GM21423 (cell line): ENCODE measurements at regions not wholly inside any gene's neighbourhood (a gene's known extent, or its start where the extent isn't known, plus 50 kb on each side); places are given as distances from the start of the nearest gene placed in this dataset.

Experiments
- ATAC-seq: cut with Tn5 transposase; IDR thresholded peaks from one replicate; pipeline ENCODE4 v1.9.1; 2021; ENCODE audit warnings: mild to moderate bottlenecking, moderate library complexity; ENCODE audit not compliant: unreplicated experiment

- ATAC-seq = no peak
These were observed 122.6 kb upstream of the ARRDC4 start for GRCh38 chr15:97837896-97838295.

DNA sequence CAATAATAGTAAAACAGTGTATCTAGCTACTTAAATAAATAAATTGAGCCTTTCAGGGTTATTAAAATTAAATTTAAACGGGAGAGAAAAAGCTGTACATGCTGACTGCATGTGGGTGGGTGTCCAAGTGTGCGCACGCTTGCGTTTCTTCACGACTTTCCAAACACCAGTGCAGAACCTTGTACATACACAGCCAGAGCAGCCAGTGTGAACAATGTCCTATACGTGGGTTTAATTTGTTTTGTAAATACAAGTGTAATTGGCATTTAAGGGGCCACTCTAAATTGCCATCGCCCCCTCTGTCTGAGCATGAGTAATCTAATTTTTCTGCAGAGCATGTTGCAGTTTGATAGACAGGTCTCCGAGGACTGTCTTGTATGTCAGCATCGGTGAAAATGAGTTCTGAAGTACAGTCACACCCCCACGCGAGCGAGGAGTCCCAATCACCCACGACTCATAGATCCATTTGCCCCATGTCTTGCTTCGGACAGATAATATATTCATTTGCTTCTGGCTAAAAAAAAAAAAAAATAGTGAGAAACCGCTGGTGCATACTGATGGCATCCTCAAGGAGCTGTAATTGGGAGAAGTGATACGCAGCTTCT lies 121.8 kb upstream of the ARRDC4 start:
- ATAC-seq = no peak

GRCh38 chr15:97840501-97840900 lies 120.0 kb upstream of the ARRDC4 start:
- ATAC-seq = no peak

GRCh38 chr15:97841558-97841957 lies 118.9 kb upstream of the ARRDC4 start:
- ATAC-seq = no peak

GRCh38 chr15:97849183-97849582 lies 111.3 kb upstream of the ARRDC4 start:
- ATAC-seq = no peak

GRCh38 chr15:97858296-97858695 lies 102.2 kb upstream of the ARRDC4 start:
- no peak for ATAC-seq

- ATAC-seq = no peak
These were observed 98.8 kb upstream of the ARRDC4 start for GRCh38 chr15:97861529-97862260.

- no peak for ATAC-seq
These were observed 93.5 kb upstream of the ARRDC4 start for GRCh38 chr15:97866959-97867358.

DNA sequence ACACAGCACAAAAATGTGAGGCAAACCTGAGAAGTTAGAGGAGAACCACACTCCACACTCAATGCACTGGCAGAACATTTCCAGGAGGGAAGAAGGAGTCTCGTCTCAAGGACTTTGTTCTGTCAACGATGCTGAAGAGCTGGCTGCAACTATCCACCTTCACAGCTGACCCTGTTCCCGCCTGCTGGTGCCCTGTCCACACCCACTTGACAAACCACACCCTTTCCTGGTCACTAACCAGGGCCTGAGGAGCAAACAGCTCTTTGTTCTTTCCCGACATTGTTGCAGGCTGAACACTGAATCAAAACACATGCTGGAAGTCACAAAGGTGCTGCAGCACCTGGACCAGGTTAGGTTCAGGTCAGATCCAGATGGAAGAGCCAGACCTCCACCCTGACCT lies 92.6 kb upstream of the ARRDC4 start:
- ATAC-seq = no peak

DNA sequence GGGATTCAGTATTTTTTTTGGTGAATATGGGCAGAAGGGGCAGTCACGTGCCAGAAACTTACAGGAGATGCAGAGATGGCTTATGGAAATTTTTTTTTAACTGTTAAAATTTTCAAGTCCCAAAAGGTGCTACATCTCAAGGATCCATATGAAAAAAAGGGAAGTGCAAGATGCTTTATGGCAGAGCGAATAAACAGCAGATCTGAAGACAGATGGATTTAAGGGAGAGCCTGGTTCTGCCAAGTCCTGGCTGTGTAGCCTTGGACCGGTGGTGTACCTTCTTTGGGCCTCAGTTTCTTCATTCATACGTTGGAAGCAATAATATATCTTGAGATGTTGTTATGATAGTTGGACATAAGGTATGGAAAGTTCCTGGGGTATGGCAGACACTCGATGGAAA lies 91.5 kb upstream of the ARRDC4 start:
- no peak for ATAC-seq

DNA sequence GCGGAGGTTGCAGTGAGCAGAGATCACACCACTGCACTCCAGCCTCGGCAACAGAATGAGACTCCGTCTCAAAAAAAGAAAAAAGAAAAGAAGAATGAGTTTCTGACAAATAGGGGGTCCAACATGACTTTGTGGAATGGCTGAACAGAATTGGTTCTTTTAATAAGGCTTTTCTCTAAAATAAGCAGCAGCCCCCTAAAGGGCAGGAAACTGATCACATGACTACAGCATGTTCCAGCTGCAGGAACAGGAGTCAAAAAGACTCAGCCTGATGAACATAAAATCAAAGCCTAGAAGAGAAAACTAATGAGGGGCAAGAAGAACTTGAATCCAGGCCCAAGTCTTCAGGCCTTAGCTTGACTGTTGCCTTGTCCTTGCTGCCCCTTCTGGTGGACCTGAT lies 89.7 kb upstream of the ARRDC4 start:
- no peak for ATAC-seq

GRCh38 chr15:97874139-97874538 lies 86.4 kb upstream of the ARRDC4 start:
- ATAC-seq = no peak

DNA sequence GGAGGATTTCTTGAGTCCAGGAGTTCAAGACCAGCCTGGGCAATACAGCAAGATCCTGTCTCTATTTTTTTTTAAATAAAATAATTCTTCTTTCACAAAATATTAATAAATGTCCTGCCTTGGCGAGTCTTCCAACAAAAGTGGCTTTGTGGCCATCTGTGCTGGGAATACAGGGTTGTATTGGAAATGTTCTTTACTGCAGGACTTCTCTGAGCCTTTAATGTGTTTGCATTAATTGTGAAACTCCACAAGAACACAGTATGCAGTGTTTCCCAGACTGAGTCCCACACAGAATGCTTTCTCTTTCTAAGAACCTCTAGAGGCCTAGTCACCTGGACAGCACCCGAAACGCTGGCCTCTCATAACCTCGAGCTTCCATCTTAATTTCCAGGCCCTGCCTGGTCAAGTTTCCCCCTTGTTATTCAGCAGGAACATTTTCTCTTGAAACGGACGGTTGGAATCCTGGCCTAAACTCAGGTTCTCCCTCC lies 85.4 kb upstream of the ARRDC4 start:
- no peak for ATAC-seq

DNA sequence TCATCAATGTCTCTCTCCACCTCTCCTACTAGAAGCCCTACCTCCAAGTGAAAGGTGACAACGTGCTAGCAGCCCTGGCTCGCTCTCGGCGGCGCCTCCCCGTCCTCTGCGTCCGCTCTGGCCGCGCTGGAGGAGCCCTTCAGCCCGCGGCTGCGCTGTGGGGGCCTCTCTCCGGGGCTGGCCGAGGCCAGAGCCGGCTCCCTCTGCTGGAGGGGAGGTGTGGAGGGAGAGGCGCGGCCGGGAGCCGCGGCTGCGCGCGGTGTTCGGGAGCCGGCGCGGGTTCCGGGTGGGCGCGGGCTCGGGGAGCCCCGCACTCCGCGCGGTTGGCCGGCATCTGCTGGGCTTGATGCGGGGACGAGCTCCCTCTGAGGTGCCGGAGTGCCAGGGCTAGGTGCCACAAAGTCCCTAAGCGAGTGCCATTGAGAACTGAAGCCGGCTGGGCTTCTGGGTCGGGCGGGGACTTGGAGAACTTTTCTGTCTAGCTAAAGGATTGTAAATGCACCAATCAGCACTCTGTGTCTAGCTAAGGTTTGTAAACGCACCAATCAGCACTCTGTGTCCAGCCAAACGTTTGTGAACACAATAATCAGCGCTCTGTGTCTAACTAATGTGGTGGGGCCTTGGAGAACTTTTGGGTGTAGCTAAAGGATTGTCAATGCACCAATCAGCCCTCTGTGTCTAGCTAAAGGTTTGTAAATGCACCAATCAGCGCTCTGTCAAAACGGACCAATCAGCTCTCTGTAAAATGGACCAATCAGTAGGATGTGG lies 84.8 kb upstream of the ARRDC4 start:
- ATAC-seq = no peak

GRCh38 chr15:97876281-97876675 lies 84.2 kb upstream of the ARRDC4 start:
- ATAC-seq = no peak

DNA sequence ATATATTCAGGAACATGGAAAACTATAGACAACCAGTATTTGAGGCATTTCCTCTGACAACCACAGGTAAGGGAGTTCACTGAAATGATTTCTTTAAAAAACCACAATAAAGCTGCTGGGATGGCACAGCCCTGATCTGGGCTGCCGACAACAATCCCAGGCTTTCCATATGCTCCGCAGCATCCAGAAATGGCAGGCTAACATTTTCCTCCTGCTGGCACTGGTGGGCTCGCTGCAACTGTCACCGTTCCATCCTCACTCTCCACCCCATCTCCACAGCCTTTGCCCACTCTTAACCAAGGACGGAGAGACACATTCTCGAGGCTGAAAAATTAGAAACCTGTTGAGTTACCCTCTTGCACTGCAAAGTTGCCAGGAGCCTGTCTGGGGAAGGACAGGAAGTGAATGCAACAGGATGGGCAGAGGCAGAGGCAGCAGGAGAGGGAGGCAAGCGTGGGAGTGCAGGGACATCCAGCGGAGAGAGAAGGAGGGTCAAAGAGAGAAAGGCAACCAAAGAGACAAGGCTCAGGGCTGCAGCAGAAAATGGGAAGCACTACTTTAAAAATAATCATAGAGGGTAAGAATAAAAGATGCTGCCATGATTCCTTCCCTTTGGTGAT lies 79.0 kb upstream of the ARRDC4 start:
- ATAC-seq = no peak

- ATAC-seq = no peak
These were observed 75.9 kb upstream of the ARRDC4 start for GRCh38 chr15:97884513-97885131.

- ATAC-seq = no peak
These were observed 70.2 kb upstream of the ARRDC4 start for GRCh38 chr15:97890307-97890706.

DNA sequence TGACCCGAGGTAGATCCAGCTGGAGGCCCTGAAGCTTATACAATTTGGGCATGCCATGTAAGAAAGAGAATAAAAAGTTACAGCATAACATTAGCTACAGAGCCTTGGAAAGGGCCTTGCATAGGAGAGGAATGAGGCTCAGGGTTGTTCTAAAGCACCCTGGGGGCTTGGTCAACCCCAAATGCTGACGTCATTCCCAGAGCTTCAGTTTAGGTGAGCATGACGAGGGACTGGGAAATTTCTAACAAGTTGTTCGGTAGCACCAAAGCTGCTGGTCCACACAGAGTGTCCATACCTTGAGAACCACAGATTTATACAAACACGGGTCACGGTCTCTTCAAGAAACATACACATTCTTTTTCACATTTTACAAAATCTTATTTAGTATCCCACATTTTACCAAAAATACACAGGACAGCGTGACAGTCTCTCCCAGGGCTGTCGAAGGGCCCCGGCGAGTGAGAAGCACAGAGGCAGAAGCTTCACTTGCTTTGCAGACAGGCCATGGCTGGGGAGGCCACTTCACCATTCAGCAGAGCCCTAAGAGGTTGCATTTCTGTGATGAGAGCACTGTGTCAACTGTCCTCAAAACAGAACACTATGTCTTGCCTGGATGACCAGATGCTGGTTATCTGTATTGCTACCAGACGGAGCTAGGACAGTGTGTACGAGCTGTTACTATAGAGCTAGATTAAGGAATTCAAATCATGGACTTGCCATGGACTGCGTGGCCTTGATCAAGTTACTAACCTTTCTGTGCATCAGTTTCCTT lies 68.2 kb upstream of the ARRDC4 start:
- no peak for ATAC-seq

DNA sequence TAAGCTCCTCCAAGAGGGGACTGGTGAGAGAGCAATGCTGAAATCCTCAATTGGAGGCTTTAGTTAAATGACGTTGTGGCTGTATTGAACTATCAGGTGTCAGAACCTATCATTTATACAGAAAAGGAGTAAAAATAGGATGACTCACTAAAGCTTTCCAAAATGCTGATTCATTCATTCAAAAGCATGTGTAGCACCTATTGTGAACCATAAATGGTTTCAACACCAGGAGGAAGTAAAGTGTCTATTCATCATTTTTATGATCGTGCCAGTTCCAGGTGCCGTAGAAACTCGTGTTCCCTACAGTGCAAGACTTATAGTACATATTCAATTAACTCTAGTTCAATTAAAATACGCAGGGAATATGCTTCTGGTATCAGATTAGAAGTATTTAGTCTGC lies 66.5 kb upstream of the ARRDC4 start:
- no peak for ATAC-seq
